HUES64 (cell line): ENCODE measurements at regions not wholly inside any gene's neighbourhood (a gene's known extent, or its start where the extent isn't known, plus 50 kb on each side); places are given as distances from the start of the nearest gene placed in this dataset.

Source experiments
- H3K27ac ChIP-seq: 2 replicates; pipeline ENCODE4 v1.7.0; 2013; ENCODE audit warnings: low read depth, low read length, inconsistent platforms
- H3K27me3 ChIP-seq: 2 replicates; pipeline ENCODE4 v1.6.1; 2013; ENCODE audit warnings: mild to moderate bottlenecking, low read length; ENCODE audit not compliant: insufficient read depth
- H3K36me3 ChIP-seq: 2 replicates; pipeline ENCODE4 v1.6.1; 2013; ENCODE audit warnings: mild to moderate bottlenecking, low read length; ENCODE audit not compliant: insufficient read depth
- H3K4me1 ChIP-seq: 2 replicates; pipeline ENCODE4 v1.6.1; 2013; ENCODE audit warnings: mild to moderate bottlenecking, low read length, moderate library complexity; ENCODE audit not compliant: insufficient read depth
- H3K4me3 ChIP-seq: 2 replicates; pipeline ENCODE4 v1.5.1; 2013; ENCODE audit warnings: mild to moderate bottlenecking, low read length, moderate library complexity
- H3K9ac ChIP-seq: 2 replicates; pipeline ENCODE4 v1.6.1; 2013; ENCODE audit warnings: mild to moderate bottlenecking, low read depth, low read length
- H3K9me3 ChIP-seq: 2 replicates; pipeline ENCODE4 v1.6.1; 2013; ENCODE audit warnings: low read depth, low read length; ENCODE audit not compliant: insufficient read depth
- WGBS: fragments of 150-250, 120-280 bp; methylation state at CpG from one replicate; pipeline ENCODE4 v1.1.7; 2013; ENCODE audit warnings: missing lambda C conversion rate; 5-methylcytosine and 5-hydroxymethylcytosine counted together

DNA sequence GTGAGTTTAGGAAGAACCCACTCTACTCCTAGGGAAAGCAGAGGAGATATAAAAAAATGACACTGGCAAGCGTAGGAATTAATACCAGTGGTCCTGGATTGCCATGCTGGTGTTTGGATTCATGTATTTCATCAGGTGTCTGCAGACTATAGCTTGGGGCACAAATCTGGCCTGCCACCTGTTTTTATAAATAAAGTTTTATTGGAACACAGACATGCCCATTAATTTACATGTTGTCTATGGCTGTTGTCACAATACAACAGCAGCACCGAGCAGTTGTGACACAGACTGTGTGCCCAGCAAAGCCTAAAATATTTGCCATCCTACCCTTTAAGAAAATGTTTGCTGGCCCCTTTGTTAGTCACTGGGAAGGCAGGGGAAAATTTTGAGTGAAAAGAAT lies 553.2 kb downstream of the VRK1 start:
- no peaks in the 10 kb centered on the region for H3K36me3 ChIP-seq
- H3K4me3 ChIP-seq = no peak overlapping the region
- whole genome bisulfite sequencing = 96% methylated on average over 2 of the region's 2 CpGs
- no peaks in the 10 kb centered on the region for H3K9me3 ChIP-seq
- no peak overlapping the region for H3K9ac ChIP-seq
- no peaks in the 10 kb centered on the region for H3K4me1 ChIP-seq
- no peaks in the 10 kb centered on the region for H3K27me3 ChIP-seq
- no peak overlapping the region for H3K27ac ChIP-seq

DNA sequence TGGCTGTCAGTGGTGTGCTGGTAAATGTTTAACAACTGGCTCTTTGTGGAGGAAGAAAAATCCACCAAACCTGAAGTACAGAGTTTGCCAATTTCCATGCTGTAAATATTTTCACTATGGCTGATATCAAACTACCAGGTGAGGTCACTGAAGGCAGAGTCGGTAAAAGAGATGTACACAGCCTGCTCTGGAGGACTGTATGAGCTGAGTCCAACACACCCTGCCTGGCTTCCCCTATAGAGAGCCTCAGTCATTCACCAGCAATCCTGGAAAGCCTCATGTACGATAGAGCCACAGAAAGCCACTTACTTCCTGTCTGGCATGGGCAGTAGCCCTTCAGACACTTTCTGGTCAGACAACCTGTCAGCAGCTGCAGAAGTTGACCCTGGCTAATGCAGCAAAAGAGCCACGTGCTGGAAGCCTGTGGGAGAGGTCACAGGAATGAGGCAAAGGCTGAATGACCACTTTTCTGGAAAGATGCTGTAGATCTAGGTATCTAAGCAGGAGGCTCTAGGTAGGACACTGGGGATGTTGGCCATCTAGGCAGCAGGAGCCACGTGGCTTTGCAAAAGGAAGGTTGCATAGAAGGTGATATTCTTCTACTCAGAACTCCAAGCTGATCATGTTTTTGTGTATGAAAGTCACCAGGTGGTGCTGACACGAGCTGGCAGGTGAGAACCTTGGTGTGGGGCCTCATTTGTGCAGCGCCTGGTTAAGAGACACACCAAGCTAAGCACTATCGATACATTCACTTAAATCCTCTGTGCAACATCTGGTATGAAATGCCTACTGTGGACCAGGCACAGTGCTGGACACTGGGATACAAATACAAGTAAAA lies 553.9 kb downstream of the VRK1 start:
- Histone ChIP-seq H3K4me3 (no peak overlapping the region), H3K36me3 (no peaks in the 10 kb centered on the region)
- WGBS = 89% methylated on average over 7 of the region's 7 CpGs

DNA sequence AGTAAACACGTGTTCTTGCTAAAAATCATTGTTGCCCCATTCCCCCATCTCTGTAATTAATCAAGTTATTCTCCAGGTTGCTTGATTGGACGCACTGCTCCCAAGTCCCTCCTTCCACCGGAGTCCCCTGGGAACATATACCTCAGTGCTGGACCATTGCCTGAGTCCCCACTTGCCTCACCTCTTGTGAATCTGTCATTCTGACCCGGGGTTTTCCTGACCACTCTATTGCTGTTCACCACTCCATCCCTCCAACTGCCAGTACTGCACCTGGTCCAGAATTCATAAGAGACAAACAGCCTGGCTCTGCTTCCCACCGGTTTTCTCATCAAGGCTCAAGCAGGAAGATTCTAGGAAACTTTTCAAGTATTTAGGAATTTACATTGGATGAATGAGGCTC lies 555.9 kb downstream of the VRK1 start:
- Histone ChIP-seq H3K4me3 (no peak overlapping the region), H3K4me1 (no peaks in the 10 kb centered on the region), H3K27me3 (no peaks in the 10 kb centered on the region), H3K27ac (no peak overlapping the region), H3K36me3 (no peaks in the 10 kb centered on the region), H3K9ac (no peak overlapping the region), H3K9me3 (no peaks in the 10 kb centered on the region)
- 96% methylated on average over 5 of the region's 5 CpGs for WGBS

More for the DNA sequence above, 553.9 kb downstream of the VRK1 start:
- H3K27me3 ChIP-seq = no peaks in the 10 kb centered on the region
- H3K9me3 ChIP-seq = no peaks in the 10 kb centered on the region
- no peak overlapping the region for H3K27ac ChIP-seq
- H3K4me1 ChIP-seq = no peaks in the 10 kb centered on the region
- no peak overlapping the region for H3K9ac ChIP-seq

DNA sequence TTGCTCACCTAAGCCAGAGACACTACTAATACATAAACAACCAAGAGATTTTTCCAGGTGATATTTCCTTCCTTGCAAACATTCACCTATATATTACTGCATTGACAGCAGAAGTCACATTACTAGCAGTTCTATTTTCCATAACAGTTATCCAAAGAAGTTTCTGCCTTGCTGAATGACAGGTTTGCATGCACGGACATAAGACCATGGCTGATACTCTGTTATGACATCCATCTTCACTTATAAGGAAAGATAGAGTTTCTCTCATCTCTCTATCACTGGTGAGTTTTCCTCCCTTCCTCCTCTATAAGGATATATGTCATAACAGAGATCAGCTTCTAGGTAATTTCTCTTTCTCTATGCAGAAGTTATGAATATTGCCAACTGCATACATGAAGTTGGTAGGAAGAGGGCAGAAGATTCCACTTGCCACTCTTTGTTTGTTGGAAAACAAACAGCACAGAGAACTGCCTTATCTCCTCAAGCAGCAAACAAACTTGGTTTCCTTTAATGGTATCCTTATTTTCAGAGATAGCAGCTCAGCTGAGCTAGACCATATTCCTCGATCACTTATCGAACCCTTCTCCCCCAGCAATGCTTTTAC lies 557.0 kb downstream of the VRK1 start:
- WGBS = 58% methylated on average over 3 of the region's 3 CpGs
- H3K9ac ChIP-seq = no peak overlapping the region
- no peaks in the 10 kb centered on the region for H3K36me3 ChIP-seq

DNA sequence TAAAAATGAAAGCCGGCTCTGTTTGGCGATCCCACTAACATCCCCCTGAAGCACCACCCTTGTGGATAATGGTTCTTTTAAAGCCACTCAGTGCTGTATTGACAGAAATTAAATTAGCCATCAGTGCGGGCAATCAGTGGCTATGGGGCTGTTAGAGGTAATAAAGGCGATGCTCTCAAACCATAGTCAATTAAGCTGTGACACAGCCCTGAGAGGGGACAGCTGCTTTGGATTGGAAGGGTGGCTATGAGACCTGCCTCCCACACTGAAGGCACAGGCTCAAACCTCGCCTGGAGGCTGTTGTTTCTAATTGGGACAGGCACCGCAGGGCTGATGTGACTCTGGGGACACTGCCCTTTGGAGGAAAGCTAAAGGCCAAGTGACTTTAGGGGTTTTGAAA lies 562.2 kb downstream of the VRK1 start:
- Histone ChIP-seq H3K4me3 (no peak overlapping the region), H3K9me3 (no peaks in the 10 kb centered on the region), H3K27ac (no peak overlapping the region), H3K4me1 (no peaks in the 10 kb centered on the region), H3K27me3 (no peaks in the 10 kb centered on the region), H3K9ac (no peak overlapping the region), H3K36me3 (no peaks in the 10 kb centered on the region)
- 82% methylated on average over 6 of the region's 6 CpGs for WGBS

More for the DNA sequence above, 557.0 kb downstream of the VRK1 start:
- Histone ChIP-seq H3K4me1 (no peaks in the 10 kb centered on the region), H3K27ac (no peak overlapping the region), H3K9me3 (no peaks in the 10 kb centered on the region), H3K4me3 (no peak overlapping the region), H3K27me3 (no peaks in the 10 kb centered on the region)

DNA sequence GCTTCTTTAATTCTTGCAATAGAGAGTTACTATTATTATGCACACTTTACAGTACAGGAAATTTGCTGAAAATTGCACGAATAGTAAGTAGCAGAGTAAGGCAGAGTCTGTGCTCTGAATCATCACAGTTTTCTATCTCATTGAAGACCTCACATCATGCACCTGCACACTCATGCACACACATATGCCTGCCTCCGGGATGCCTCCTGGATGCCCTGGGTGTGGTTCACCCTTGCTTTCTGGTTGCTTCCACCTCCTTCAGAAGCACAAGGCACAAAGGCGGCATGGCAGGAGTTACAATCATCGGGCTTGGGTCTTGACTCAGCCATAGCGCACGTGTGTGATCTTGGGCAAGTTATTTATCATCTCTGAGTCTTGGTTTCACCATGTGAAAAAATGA lies 564.0 kb downstream of the VRK1 start:
- no peaks in the 10 kb centered on the region for H3K36me3 ChIP-seq
- no peaks in the 10 kb centered on the region for H3K27me3 ChIP-seq
- no peak overlapping the region for H3K27ac ChIP-seq
- no peak overlapping the region for H3K4me3 ChIP-seq
- H3K4me1 ChIP-seq = peaks cover 7% of the 10 kb centered on the region
- 95% methylated on average over 6 of the region's 6 CpGs for WGBS
- H3K9me3 ChIP-seq = no peaks in the 10 kb centered on the region
- no peak overlapping the region for H3K9ac ChIP-seq

DNA sequence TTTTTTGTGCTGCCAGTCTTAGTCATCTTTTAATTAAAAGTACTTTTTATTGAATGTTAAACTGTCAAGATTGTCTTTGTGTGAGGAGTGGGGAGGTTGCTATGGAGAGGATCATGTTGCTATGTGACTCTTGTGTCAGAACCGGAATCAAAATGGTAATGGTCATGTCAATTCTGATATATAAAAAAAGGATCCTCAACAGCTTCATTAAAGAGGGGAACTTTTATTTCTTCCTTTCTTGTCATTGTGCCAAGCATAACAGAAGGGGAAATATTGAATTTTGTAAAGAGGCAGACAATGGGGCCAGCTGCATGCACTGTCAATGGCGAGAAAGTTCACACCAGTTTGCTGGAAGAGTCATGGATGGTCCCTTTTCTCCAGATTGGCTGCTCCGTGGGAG lies 564.8 kb downstream of the VRK1 start:
- H3K9ac ChIP-seq = no peak overlapping the region
- H3K27me3 ChIP-seq = no peaks in the 10 kb centered on the region
- no peaks in the 10 kb centered on the region for H3K36me3 ChIP-seq
- peaks cover 10% of the 10 kb centered on the region for H3K4me1 ChIP-seq
- no peaks in the 10 kb centered on the region for H3K9me3 ChIP-seq
- 99% methylated on average over 3 of the region's 3 CpGs for WGBS
- no peak overlapping the region for H3K27ac ChIP-seq
- no peak overlapping the region for H3K4me3 ChIP-seq

DNA sequence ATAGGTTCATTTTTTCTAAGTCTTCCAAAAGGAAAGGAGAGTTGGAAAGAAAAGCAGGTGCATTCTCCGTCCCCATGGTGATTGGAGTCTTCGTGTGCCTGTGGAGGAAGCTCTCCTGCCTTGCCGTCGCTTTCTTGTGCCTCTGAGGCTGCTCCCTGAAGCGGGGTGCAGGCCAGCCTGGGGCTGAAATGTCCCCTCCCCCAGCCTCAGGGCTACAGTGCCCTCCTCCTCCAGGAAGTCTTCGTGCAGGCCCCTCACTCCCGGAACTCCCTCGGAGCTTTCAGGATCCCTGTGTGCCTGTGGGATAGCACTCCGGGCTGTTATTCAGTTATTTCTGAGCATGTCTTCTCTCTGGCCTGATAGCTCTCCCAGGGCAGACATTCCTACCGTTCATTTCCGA lies 569.2 kb downstream of the VRK1 start:
- Histone ChIP-seq H3K27ac (no peak overlapping the region), H3K9ac (no peak overlapping the region), H3K36me3 (no peaks in the 10 kb centered on the region), H3K27me3 (no peaks in the 10 kb centered on the region), H3K9me3 (no peaks in the 10 kb centered on the region), H3K4me1 (peaks cover 10% of the 10 kb centered on the region), H3K4me3 (no peak overlapping the region)
- 46% methylated on average over 11 of the region's 11 CpGs for WGBS

DNA sequence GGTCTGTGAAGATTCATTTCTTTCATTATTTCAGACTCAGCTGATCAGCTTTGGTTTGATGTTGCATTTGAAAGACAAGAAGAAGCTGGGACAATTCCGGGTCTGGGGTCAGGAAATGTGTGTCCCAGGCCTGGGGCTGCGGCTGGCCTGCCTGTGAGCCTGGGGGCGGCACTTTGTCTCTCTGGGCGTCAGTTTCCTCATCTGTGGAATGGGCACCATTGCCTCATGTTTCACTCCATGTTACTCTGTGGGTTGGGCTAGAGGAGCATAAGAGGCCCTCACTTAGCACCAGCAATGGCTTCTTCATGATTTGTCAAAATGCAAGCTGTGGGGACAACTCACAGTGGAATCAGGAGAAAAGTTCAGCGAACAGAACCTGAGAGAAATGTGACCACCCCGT lies 570.1 kb downstream of the VRK1 start:
- H3K9ac ChIP-seq = no peak overlapping the region
- H3K9me3 ChIP-seq = no peaks in the 10 kb centered on the region
- H3K4me3 ChIP-seq = no peak overlapping the region
- WGBS = 76% methylated on average over 6 of the region's 6 CpGs
- H3K27me3 ChIP-seq = no peaks in the 10 kb centered on the region
- no peak overlapping the region for H3K27ac ChIP-seq
- H3K4me1 ChIP-seq = peaks cover 10% of the 10 kb centered on the region
- no peaks in the 10 kb centered on the region for H3K36me3 ChIP-seq

DNA sequence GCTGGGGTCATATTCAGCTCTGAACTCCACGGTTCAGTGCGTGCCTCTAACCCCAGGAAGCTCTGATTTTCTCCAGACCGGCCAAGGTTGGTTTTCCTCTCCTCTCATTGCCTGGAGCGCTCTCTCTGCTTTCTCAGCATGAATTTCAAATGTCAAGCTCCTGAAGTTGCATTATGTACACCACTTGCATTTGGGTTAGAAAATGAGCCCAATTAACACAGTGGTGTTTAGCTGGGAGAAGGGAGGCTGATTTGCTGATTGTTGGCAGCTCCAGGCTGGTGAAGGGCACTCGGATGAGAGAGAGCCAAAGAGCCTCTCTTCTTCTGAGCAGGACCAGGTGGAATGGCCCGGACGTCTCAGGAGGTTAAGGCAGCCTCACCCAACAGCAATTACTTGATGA lies 570.9 kb downstream of the VRK1 start:
- Histone ChIP-seq H3K9ac (no peak overlapping the region), H3K4me1 (peaks cover 10% of the 10 kb centered on the region), H3K36me3 (no peaks in the 10 kb centered on the region), H3K9me3 (no peaks in the 10 kb centered on the region), H3K27ac (no peak overlapping the region), H3K27me3 (no peaks in the 10 kb centered on the region), H3K4me3 (no peak overlapping the region)
- 80% methylated on average over 7 of the region's 7 CpGs for WGBS

DNA sequence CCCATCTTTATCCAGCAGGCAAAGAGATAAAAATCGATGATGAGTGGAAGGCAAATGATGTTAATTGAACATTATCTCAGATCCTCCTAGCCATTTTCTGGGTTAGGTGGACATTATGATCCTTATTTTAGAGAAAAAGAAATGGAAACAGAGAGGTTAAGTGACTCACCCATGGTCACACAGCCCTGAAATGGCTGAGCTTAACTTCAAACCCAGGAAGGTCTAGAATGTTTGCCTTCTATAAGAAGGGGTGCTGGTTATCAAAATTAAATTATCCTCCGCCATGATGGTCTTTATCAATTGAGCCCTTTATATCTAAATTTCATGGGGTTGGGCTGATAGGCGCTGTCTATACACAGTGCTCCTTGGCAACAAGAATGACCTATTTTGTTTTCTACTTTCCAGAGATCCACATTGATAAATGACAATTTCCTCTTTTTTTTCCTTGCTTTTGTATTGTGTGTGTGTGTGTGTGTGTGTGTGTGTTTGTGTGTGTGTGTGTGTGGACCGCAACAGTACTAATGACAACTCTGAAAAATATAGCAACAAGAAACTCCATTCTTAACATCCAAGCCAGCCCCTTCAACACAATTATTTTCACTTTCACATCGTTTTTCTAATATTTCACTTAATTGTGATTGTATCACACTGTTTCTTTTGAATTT lies 571.9 kb downstream of the VRK1 start:
- 96% methylated on average over 4 of the region's 5 CpGs for WGBS
- Histone ChIP-seq H3K27me3 (no peaks in the 10 kb centered on the region), H3K9ac (no peak overlapping the region)

More for the DNA sequence above, 571.9 kb downstream of the VRK1 start:
- H3K36me3 ChIP-seq = no peaks in the 10 kb centered on the region
- H3K27ac ChIP-seq = no peak overlapping the region
- no peaks in the 10 kb centered on the region for H3K9me3 ChIP-seq
- peaks cover 10% of the 10 kb centered on the region for H3K4me1 ChIP-seq
- H3K4me3 ChIP-seq = no peak overlapping the region
